ENCODE measurements at regions not wholly inside any gene's neighbourhood (a gene's known extent, or its start where the extent isn't known, plus 50 kb on each side); places are given as distances from the start of the nearest gene placed in this dataset.

DNA sequence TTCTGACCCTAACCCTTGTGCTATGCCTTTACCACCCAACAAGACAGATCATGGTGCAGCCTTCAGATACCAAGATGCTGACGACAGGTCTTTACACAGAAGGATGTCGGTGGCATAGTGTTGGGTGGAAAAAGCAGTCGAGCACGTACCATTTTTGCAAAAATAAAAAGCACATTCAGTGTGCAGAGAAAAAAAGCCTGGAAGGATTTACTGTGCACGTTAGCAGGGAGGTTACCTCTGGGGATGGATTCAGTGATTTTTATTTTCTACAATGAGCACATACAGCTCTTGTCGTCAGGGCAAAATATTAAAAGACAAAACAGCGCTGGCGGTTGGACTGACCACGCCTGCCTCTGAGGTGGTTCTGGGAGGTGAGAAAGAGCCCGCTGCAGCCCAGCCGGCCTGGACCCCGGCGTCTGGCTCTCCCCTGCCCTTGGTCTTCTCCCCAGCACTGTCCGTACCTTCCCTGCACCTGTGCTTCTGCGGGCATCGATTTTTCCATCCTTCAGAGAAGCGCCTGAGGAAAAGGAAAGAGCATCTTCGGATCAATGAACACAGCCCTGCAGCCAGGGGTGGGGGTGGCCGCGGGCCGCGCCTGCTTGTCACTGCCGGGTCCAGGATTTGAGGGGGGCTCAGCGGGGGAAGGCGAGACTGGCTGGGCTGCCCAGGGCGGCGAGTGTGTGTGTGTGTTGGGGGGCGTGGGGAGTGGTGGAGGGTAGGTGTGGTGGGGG lies 200.0 kb upstream of the IER5L start:
- DNase-seq: no peak

DNA sequence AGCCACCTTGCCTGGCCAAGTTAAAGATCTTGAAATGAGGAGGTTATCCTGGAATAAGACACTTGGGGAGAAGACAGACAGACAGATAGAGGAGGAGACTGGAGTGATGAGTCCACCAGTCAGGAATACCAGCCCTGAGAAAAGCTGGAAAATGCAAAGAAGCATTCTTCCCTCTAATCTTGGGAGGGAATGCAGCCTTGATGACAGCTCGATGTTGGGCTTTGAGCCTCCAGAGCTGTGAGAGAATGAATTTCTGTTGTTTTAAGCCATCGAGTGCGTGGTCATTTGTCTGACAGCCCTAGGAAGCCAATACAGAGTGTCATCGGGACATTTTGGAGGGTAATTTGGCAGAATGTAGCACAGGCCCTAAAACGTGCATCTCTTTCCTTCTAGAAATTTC lies 199.1 kb upstream of the IER5L start:
- DNase-seq: no peak

DNA sequence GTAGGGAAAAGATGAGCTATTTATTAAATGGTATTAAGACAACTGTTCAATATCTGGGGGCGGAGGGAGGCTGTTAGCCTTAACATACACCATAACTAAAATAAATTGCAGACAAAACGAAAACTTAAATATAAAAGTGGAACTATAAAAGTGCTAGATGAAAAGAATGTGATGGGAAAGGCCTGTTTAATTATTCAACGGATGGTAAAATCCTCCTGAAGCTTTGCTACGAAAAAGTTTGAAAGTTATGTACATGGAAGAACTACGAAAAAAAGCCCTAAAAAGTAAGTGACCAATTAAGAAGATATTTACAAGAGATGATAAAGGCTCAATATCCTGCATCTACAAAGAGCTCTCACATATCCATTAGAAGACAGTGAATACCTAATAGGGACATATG lies 197.8 kb upstream of the IER5L start:
- DNase-seq: no peak

DNA sequence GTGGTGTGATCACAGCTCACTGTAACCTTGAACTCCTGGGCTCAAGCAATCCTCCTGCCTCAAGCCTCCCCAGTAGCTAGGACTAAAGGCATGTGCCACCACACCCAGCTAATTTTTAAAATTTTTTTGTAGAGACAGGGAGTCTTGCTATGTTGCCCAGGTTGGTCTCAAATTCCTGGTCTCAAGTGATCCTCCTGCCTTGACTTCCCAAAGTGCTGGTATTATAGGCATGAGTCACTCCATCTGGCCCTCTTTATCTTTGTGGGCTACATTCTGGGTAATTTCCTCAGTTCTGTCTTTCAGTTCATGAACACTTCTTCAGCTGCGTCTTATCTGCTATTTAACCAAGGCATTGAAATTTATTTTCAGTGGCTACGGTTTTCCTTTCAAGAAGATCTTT lies 196.6 kb upstream of the IER5L start:
- no peak for DNase-seq

DNA sequence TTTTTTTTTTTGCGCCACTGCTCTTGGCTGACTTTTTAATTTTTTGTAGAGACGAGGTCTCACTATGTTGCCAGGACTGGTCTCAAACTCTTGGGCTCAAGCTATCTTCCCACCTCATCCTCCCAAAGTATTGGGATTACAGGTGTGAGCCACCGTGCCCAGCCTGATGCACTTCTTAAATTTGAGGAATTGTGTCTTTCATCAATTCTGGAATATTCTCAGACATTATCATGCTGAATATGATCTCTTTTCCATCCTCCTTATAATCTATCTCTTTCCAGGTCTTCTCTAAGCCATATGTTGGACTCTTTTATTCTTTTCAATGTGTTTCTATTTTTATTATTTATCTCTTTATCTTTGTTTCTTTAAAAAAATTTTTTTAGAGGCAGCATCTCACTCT lies 196.2 kb upstream of the IER5L start:
- DNase-seq: no peak

DNA sequence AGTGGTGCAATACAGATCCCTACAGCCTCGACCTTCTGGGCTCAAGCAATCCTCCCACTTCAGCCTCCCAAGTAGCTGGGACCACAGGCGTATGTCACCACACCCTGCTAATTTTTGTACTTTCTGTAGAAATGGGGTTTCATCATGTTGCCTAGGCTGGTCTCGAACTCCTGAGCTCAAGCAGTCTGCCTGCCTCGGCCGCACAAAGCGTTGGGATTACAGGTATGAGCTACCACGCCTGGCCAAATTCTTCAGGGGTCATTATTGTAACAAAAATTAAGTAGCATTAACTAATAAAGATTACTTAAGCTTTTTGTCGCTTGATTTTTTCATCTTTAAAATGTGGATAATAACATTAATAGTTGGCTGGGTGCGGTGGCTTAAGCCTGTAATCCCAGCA lies 195.3 kb upstream of the IER5L start:
- DNase-seq: no peak

DNA sequence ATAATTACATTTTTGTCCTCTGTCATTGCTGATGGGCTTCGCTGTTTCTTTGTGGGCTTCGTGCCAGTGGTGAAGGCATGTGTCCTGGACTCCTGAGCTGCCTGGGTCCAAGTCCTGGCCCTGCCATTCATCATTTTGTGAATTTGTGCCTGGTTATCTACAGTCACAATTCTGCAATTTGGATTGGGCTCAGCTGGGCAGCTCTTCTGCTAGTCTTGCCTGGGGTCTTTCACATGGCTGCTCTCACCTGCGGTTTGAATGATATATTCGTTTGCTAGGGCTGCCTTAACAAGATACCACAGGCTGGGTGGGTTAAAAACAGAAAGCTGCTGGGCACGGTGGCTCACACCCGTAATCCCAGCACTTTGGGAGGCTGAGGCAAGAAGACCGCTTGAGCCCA lies 192.7 kb upstream of the IER5L start:
- no peak for DNase-seq

DNA sequence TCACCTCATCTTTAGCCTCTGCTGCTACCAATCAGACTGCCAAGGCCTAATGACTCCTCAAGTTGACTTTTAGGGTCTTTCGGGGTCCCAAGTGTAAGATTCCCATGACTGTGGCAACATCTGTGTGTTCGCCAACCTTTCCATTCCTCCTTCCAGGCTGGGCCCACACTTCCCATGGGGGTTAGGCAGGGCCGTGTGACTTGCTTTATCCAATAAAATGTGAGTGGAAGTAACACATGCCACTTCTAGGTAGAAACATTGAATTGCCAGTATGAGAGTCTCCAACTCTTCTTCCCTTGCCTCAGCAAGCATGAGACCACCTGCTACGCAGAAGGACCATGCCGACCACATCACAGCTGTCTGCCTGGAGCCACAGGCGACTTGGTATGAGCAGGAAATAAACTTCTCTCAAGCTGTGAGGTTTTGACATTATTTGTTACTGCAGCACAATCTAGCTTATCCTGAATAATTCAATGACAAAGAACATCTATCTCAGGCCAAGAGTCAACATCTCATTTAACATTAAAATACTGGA lies 190.4 kb upstream of the IER5L start:
- DNase-seq: no peak

DNA sequence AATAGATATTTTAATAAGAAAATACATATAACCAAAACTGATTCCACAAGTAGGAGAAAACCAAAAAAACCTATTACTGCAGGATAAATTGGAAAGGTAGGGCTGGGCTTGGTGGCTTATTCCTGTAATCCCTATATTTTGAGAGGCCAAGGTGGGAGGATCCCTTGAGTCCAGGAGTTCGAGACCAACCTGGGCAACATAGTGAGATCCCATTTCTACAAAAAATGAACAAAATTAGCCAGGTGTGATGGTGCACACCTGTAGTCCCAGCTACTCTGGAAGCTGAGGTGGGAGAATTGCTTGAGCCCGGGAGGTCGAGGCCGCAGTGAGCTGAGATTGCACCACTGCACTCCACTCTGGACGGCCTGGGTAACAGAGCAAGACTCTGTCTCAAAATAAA lies 189.2 kb upstream of the IER5L start:
- no peak for DNase-seq

DNA sequence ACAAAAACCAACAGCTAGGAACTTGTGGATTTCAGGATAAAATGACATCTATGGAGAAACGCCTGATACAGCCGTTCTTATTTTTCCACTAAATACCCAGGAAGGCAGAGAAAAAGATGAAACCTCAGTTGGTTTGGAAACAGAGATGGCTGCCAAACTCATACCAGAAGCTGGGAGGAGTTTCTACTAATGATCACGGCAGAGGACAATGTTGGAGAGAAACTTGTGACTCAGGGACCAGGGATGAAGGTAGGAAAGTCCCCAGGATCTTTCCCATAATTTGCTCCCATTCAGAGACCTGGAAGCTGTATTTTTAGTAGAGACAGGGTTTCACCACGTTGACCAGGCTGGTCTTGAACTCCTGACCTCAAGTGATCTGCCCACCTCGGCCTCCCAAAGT lies 187.1 kb upstream of the IER5L start:
- DNase-seq: peak; percentile 24

DNA sequence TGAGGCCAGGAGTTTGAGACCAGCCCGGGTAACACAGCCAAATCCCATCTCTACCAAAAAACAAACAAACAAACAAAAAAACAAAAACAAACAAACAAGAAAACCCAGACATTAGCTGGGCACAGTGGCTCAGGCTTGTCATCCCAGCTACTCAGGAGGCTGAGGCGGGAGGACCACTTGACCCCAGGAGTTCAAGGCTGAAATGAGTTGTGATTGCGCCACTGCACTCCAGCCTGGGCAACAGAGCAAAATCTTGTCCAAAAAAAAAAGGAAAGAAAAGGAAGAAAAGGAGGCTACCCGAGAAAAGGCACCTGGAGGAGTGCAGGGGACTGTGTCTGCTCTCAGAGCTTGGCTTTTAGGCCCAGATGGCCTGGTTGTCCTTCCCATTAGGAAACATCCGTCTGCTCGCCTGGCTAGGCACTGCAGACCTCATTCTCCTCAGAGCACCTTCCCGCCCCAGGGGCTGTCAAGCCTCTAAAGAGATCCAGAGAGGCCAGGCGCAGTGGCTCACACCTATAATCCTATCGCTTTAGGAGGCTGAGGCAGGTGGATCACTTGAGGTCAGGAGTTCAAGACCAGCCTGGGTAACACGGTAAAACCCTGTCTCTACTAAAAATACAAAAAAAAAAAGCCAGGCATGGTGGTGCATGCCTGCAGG lies 185.3 kb upstream of the IER5L start:
- DNase-seq: no peak

DNA sequence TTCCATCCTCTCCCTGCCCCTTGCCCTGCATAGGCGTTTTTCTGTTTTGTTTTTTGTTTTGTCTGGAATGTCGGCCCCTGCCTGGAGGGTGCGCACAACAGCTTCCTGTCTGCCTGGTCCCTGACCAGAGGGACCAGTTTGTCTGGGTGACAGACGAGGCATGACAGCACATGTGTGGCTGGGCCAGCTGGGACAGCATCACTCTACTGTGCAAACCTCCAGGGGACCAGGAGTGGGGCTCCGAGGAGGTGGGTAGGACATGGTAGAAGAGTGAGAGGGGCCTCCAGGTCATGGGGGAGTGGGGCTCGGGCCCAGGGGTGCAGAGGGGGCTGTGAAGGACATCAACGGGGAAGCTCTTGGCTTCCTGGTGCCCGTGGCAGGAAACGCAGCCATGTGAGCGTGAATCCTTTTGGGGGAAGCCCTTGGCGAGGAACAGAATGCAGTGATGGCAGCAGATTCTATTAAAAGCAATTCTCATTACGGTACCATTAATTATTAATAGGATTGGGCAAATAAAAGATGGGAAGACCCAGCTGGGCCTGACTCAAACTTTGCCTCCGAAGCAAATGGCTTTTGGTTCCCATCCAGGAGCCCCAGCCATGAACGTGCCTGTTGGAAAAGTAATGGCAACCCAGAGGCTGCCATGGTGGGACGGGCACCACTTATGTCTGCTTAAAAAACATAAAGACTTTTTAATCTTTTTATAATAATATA lies 184.4 kb upstream of the IER5L start:
- no peak for DNase-seq

DNA sequence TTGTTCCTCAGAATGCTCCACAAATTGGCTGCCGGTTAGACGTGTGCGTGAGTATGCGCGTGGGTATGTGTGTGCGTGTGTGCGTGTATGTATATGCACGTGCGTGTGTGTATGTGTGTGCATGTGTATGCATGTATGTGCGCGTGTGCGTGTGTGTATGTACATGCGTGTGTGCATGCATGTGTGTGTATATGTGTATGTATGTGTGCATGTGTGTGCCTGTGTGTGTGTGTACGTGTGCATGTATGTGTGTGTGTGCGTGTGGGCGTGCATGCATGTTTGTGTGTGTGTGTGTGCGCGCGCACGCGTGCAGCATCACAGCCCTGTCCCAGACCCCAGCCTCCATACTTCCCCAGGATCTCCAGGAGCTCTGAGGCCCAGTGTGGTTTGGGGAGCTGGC lies 183.1 kb upstream of the IER5L start:
- DNase-seq: no peak

DNA sequence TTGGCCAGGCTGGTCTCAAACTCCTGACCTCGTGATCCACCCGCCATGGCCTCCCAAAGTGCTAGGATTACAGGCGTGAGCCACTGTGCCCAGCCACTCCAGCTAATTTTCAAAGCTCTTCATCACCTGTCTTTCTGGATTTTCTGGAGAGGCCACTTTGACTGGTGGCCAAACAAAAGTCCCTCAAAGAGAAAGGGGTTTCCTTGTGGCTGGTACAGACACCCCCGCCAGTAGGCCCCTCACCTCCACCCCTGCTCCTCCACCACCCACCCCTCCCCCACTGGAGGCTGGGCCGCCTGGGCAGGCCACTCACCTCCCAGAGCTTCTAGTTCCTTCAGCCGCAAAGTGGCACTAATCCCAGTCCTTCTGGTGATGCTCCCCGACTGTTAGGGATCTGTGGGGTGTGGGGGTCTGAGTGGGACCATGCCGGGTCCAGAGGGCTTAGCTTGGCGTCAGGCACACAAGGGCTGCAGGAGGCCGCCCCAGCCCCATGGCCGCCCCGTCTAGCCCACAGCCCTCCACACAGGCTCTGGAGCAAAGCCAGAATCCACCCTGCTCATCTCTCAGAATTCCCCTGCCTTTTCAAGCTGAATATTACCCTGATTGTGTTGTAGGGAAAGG lies 182.0 kb upstream of the IER5L start:
- DNase-seq: no peak

DNA sequence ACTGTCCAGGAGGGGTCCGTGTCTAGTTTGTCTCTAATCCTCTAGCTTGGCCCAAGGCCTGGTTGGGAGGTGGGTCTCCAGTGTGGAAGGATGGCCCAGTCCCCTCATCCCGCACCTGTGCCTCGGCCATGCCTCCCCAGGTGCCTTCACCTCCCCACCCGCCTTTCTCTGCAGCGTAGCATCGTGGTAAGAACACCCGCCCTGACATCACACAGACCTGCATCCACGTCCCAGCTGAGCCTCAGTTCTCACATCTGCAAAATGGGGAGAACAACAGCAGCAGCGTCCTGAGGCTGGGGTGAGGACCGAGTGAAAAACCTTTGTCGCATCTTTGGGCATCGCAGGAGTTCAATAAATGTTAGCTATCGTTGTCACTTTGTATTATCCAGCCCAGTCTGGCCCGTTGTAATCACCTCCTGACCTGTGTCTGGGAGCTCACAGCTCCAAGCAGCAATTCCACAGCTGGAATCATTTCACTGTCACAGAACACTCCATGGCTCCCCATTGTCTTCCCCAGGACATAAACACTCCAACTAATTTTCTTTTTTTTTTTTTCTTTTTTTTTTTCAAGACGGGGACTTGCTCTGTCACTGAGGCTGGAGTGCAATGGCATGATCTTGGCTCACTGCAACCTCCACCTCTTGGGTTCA lies 181.2 kb upstream of the IER5L start:
- no peak for DNase-seq

DNA sequence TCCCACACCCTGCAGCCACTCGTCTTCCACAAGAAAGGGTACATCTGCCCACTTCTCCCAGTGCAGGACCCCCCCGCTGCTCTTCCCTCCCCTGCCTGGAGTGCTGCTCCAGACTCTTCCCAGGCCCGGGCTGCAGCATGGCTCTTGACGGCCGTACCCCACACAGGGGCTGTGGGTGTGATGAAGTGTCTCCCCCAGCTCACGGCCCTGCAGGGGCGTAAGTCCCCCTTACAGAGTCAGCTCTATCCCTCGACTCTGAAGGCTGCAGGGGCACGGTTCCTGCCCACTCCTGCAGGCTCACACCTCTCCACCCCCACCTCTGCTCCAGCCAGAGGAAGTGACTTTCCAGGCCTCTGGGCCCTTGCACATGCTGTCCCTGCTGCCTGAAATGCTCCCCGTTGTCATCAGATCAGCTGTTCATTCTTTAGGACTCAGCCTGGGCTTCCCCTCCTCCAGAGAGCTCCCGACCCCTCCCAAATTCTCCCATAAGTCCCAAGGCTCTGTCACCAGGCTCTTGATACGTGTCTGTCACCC lies 180.6 kb upstream of the IER5L start:
- DNase-seq: no peak

DNA sequence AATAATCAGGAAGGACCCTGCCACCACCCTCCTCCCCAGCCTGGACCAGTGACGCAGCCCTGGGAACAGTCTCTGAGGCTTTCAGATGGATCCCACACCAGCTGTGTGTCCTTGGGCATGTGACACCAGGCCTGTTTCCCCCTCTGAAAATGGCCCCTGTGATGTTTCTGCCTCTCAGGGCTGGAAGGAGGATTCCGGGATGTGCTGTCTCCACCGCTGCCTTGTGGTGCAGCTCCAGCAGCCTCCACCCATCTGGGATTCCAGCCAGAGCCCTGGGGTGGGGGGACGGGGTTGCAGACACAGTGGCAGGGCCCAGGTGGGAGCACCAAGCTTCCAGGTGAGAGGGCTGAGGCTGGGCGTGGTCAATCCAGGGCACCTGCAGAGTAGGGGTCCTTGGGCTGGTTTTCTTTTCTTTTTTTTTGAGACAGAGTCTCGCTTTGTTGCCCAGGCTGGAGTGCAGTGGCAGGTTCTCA lies 179.7 kb upstream of the IER5L start:
- DNase-seq: no peak

DNA sequence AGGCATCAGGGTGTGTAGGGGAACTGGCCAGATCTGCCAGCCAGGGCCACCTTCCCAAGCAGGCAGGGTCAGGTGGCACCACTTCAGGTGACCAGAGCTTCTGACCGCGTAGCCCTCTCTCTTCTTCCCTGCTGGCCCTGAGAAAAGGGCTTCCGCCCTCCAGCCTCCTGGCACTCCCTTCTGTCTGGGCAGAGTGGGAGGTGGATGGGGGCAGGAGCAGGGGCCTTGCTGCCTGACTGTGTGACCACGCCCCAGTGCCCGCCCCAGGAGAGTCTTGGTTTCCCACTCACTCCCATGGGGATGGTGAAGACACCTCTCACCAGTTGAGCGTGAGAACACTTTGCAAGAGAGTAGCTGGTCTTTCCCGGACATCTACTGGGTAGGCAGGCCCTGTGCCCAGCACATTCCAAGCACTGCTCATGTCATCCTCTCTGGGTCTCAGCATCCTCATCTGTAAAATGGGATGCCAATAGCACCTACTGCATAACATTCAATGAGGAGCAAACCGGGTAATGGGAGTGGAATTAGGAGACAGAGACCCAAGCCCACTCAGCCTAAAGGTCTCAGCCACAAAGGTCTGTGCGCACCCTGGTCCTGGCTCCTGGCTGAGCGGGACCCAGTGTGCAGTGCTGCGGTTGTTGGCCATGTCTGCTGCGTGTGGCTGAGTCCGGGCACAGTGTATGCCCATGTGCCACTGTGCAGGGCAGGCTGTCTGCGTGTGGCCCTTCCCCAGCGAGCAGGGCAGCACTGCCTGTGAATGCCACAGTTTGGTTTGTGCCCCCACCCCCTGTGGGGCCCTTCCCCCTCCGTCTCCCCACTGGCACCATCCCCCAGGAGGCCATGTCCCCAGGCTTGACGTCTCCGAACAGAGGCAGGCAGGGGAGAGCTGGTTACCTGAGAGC lies 179.1 kb upstream of the IER5L start:
- no peak for DNase-seq

DNA sequence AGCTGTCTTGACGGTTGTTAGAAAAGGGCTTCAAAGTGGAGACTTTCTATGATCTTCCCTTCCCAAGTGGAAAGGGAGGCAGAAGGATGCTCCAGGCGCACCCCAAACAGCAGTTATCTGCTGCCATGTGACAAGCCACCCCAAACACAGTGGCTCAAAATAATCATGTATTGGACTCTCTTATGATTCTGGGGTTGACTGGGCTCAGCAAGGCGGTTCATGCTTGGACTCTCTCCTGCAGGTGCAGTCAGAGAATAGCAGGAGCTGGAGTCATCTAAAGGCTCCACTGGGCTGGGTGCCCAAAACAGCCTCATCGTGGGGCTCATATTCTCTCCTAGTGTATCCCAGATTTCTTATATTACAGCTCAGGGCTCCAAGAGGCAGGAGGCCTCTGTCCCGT lies 177.6 kb upstream of the IER5L start:
- DNase-seq: no peak

DNA sequence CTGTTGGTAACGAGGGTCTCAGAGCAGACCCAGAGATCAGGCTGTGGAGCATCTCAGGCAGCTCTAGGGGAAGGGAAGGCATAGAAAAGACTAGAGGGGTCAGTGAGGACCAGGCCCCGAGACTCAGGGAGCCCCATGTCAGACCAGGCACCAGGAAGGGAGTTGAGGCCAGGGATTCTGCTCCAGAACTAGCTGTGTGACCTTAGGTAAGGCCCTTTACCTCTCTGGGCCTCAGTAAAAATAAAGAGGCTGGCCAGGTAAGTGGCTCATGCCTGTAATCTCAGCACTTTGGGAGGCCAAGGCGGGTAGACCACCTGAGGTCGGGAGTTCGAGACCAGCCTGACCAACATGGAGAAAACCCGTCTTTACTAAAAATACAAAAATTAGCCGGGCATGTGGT lies 176.4 kb upstream of the IER5L start:
- no peak for DNase-seq

DNA sequence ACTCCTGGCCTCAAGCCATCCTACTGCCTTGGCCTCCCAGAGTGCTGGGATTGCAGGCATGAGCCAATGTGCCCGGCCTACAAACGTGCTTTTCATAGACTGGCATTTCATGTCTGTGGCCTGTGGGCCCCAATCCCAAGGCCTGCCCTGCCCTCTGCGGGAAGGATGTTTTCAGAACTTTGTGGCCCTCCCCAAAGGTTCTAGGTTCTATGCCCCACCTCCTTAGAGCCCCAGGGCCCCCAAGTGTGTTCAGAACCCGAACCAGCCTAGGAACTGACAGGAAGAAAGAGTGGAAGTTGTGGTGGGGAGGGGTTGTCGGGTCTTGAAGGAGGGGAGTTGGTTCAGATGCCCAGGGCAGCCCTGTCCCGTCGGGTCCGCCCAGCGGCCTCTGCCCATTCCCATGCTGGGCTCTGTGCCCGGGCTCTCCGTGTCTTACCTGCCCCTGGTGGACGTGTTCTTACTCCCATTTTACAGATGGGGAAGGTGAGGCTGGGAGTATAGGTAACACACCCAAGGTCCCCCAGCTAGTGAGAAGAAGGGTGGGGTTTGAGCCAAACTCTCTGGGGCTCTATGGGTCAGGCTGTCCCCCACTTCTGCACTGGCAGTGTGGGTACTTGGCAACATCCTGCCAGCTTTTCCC lies 175.8 kb upstream of the IER5L start:
- DNase-seq: no peak
